Fibroblast of the aortic adventitia (primary cell): ENCODE measurements at regions not wholly inside any gene's neighbourhood (a gene's known extent, or its start where the extent isn't known, plus 50 kb on each side); places are given as distances from the start of the nearest gene placed in this dataset.

Experiments
- DNase-seq: peaks from one replicate; pipeline ENCODE4 v3.0.0-alpha.2; 2010; ENCODE audit warnings: low read depth
- H3K4me3 ChIP-seq: 2 replicates; pipeline ENCODE4 v1.5.1; 2011; ENCODE audit warnings: low read depth, mild to moderate bottlenecking, control low read depth, low read length, moderate library complexity
- CTCF ChIP-seq: IDR thresholded peaks from 2 replicates; pipeline ENCODE4 v1.5.1; 2011; ENCODE audit warnings: mild to moderate bottlenecking, low read length, control low read depth, inconsistent platforms; ENCODE audit not compliant: insufficient read depth

GRCh38 chr7:34389332-34390078 lies 268.5 kb upstream of the NPSR1 start:
- no peak overlapping the region for H3K4me3 ChIP-seq
- DNase-seq, result no peak
- TF ChIP-seq CTCF, result no peak

- no peak for TF ChIP-seq CTCF
- no peak overlapping the region for H3K4me3 ChIP-seq
- no peak for DNase-seq
Measured at GRCh38 chr7:34390103-34390502, 267.9 kb upstream of the NPSR1 start.

GRCh38 chr7:34392972-34393371 lies 265.0 kb upstream of the NPSR1 start:
- no peak for TF ChIP-seq CTCF
- no peak overlapping the region for H3K4me3 ChIP-seq
- no peak for DNase-seq

GRCh38 chr7:34396437-34397064 lies 261.5 kb upstream of the NPSR1 start:
- no peak for TF ChIP-seq CTCF
- no peak overlapping the region for H3K4me3 ChIP-seq
- no peak for DNase-seq

GRCh38 chr7:34401776-34402175 lies 256.2 kb upstream of the NPSR1 start:
- H3K4me3 ChIP-seq, result no peak overlapping the region
- no peak for DNase-seq
- no peak for TF ChIP-seq CTCF

GRCh38 chr7:34406848-34407530 lies 251.0 kb upstream of the NPSR1 start:
- no peak overlapping the region for H3K4me3 ChIP-seq
- DNase-seq, result no peak
- TF ChIP-seq CTCF, result no peak
